ENCODE measurements at regions not wholly inside any gene's neighbourhood (a gene's known extent, or its start where the extent isn't known, plus 50 kb on each side); places are given as distances from the start of the nearest gene placed in this dataset.

DNA sequence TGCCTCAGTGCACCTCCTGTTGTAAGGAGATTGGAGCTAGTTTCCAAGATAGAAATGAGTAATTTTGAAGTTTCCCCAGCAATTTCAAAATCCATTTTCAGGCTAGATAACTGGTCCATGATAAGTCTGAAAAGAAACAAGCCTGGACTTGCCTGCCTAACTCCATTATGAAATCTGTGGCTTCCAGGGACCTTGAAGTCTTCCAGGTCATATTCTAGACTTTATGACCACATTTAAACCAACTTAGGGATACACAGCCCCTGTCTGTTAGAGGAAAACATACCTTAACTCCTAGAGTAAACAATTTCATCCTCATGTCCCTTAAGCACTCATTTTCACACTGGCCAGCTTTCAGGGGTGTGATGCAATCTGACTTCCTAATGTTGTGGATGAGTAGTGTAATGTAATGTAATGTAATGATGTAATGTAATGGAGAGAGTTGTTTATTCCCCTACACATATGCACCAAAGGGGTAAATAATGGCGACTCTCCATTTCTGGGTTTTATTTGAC, 96.7 kb upstream of the FAM20A start:
- TF ChIP-seq, protein P1, sequence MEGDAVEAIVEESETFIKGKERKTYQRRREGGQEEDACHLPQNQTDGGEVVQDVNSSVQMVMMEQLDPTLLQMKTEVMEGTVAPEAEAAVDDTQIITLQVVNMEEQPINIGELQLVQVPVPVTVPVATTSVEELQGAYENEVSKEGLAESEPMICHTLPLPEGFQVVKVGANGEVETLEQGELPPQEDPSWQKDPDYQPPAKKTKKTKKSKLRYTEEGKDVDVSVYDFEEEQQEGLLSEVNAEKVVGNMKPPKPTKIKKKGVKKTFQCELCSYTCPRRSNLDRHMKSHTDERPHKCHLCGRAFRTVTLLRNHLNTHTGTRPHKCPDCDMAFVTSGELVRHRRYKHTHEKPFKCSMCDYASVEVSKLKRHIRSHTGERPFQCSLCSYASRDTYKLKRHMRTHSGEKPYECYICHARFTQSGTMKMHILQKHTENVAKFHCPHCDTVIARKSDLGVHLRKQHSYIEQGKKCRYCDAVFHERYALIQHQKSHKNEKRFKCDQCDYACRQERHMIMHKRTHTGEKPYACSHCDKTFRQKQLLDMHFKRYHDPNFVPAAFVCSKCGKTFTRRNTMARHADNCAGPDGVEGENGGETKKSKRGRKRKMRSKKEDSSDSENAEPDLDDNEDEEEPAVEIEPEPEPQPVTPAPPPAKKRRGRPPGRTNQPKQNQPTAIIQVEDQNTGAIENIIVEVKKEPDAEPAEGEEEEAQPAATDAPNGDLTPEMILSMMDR (IDR thresholded peaks at IDR 0.05; ENCODE audit: low read depth, low read length), result no peak
- no peak for TF ChIP-seq EZH2phosphoT487 (IDR thresholded peaks at IDR 0.05; ENCODE audit: low read depth)

Data from OCI-LY3 (cell line).